ENCODE measurements at regions not wholly inside any gene's neighbourhood (a gene's known extent, or its start where the extent isn't known, plus 50 kb on each side); places are given as distances from the start of the nearest gene placed in this dataset.

DNA sequence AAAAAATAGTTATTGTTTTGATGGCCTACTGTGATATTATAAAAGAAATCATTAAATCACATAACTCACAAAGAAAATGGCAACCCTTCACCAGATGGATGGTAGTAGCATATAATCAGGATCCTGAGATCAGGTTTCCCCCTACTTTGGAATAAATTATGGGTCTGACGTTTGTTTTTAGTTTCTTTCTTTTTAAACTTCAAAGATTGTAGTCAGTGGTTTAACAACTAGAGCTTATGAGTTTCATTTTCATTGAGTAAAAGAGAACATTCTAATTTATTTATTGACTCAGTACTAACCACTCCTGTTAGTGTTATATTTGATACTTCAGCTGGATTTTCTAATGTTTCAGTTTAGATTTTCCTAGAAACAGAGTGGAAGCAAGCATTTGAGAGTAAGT, 218.0 kb upstream of the PCSK5 start:
- Histone ChIP-seq H3K4me2 (ENCODE audit: insufficient read depth, insufficient read length, low read length) (no peak overlapping the region), H3K23ac (ENCODE audit: insufficient read length, low read depth, low read length) (no peak overlapping the region), H3K56ac (ENCODE audit: insufficient read length, low read depth, low read length) (no peak overlapping the region), H2BK120ac (ENCODE audit: low read depth, low read length, poor library complexity, severe bottlenecking) (no peak overlapping the region), H4K20me1 (ENCODE audit: control insufficient read depth, insufficient read depth, insufficient read length) (no peaks in the 10 kb centered on the region), H3K4ac (ENCODE audit: low read depth, low read length) (no peak overlapping the region), H2BK15ac (ENCODE audit: low read depth, low read length) (no peak overlapping the region), H3T11ph (ENCODE audit: low read length) (no peak overlapping the region), H4K5ac (ENCODE audit: insufficient read length, low read depth, low read length) (no peak overlapping the region), H3K18ac (ENCODE audit: insufficient read length, low read depth, low read length) (no peak overlapping the region), H3K23me2 (ENCODE audit: insufficient read length, low read depth, low read length, poor library complexity, severe bottlenecking) (no peaks in the 10 kb centered on the region), H2BK12ac (ENCODE audit: insufficient read length, low read depth, low read length) (no peak overlapping the region), H3K27ac (ENCODE audit: insufficient read length, low read depth, low read length) (no peak overlapping the region), H2AFZ (ENCODE audit: low read length) (no peak overlapping the region), H3K79me2 (ENCODE audit: insufficient read depth, low read length) (no peaks in the 10 kb centered on the region), H3K14ac (ENCODE audit: insufficient read depth, low read length) (no peak overlapping the region), H3K9ac (ENCODE audit: extremely low read depth, insufficient read length, low read length) (no peak overlapping the region), H2BK5ac (ENCODE audit: insufficient read length, low read length) (no peak overlapping the region), H4K8ac (replicated peaks; ENCODE audit: insufficient read length, low read depth, low read length) (no peak overlapping the region), H3K27me3 (ENCODE audit: insufficient read depth, low read length) (no peaks in the 10 kb centered on the region), H4K91ac (ENCODE audit: insufficient read length, low read depth, low read length) (no peak overlapping the region), H2BK20ac (ENCODE audit: low read depth, low read length, poor library complexity, severe bottlenecking) (no peak overlapping the region), H3K9me3 (ENCODE audit: control insufficient read depth, low read depth, low read length) (no peaks in the 10 kb centered on the region), H2AK5ac (ENCODE audit: insufficient read length, low read length) (no peak overlapping the region), H3K4me1 (ENCODE audit: insufficient read depth, low read length) (no peaks in the 10 kb centered on the region; the same call in 1 of the 2 replicates), H3K79me1 (ENCODE audit: insufficient read depth, low read depth, low read length, poor library complexity, severe bottlenecking) (no peaks in the 10 kb centered on the region)
- no peak for DNase-seq
- WGBS (ENCODE audit: extremely low coverage, insufficient read length, low lambda C conversion rate), result no CpG with 5 or more reads among the region's 1 CpG
- no peaks in the 10 kb centered on the region for H3K4me1 Mint-ChIP-seq
- H3K36me3 Mint-ChIP-seq (ENCODE audit: insufficient read depth in 1 of 3, low read depth in 3 of 3), result no peaks in the 10 kb centered on the region
- TF ChIP-seq, protein P1, sequence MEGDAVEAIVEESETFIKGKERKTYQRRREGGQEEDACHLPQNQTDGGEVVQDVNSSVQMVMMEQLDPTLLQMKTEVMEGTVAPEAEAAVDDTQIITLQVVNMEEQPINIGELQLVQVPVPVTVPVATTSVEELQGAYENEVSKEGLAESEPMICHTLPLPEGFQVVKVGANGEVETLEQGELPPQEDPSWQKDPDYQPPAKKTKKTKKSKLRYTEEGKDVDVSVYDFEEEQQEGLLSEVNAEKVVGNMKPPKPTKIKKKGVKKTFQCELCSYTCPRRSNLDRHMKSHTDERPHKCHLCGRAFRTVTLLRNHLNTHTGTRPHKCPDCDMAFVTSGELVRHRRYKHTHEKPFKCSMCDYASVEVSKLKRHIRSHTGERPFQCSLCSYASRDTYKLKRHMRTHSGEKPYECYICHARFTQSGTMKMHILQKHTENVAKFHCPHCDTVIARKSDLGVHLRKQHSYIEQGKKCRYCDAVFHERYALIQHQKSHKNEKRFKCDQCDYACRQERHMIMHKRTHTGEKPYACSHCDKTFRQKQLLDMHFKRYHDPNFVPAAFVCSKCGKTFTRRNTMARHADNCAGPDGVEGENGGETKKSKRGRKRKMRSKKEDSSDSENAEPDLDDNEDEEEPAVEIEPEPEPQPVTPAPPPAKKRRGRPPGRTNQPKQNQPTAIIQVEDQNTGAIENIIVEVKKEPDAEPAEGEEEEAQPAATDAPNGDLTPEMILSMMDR (conservative IDR thresholded peaks at IDR 0.05), result no peak
- peaks cover 0 to 4% of the 10 kb centered on the region in 2 experiments; a peak in 1 of 5 replicates for H3K9me3 Mint-ChIP-seq
- H3K27me3 Mint-ChIP-seq (ENCODE audit: low read depth), result no peaks in the 10 kb centered on the region
- H3K27ac Mint-ChIP-seq, result no peak overlapping the region
- H3K4me3 Mint-ChIP-seq, result no peak overlapping the region

Data from H9 (cell line).